ENCODE measurements at regions not wholly inside any gene's neighbourhood (a gene's known extent, or its start where the extent isn't known, plus 50 kb on each side); places are given as distances from the start of the nearest gene placed in this dataset.

GRCh38 chr10:1809139-1809741, 71.9 kb upstream of the ADARB2 start:
- no peak for TF ChIP-seq CTCF (conservative IDR thresholded peaks at IDR 0.05; ENCODE audit: low read length)
- TF ChIP-seq EZH2phosphoT487 (IDR thresholded peaks at IDR 0.05; ENCODE audit: borderline replicate concordance, low read depth, low read length) = no peak
